ENCODE measurements at regions not wholly inside any gene's neighbourhood (a gene's known extent, or its start where the extent isn't known, plus 50 kb on each side); places are given as distances from the start of the nearest gene placed in this dataset.

DNA sequence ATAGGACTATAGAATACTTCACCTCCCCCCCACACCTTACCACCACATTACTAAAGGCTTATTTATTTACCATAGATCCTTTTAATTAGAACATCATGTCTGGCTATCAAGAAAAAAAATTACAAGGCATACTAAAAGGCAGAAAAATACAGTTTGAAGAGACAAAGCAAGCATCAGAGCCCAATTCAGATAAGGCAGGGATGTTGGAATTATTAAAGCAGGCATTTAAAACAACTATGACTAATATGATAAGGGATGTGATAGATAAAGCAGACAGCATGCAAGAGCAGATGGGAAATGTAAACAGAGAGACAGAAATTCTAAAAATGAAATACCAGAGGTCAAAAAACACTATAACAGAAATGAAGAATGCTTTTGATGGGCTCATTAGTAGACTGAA lies 55.4 kb upstream of the SMIM21 start:
- TF ChIP-seq, protein P1, sequence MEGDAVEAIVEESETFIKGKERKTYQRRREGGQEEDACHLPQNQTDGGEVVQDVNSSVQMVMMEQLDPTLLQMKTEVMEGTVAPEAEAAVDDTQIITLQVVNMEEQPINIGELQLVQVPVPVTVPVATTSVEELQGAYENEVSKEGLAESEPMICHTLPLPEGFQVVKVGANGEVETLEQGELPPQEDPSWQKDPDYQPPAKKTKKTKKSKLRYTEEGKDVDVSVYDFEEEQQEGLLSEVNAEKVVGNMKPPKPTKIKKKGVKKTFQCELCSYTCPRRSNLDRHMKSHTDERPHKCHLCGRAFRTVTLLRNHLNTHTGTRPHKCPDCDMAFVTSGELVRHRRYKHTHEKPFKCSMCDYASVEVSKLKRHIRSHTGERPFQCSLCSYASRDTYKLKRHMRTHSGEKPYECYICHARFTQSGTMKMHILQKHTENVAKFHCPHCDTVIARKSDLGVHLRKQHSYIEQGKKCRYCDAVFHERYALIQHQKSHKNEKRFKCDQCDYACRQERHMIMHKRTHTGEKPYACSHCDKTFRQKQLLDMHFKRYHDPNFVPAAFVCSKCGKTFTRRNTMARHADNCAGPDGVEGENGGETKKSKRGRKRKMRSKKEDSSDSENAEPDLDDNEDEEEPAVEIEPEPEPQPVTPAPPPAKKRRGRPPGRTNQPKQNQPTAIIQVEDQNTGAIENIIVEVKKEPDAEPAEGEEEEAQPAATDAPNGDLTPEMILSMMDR (IDR thresholded peaks at IDR 0.05 in 4 of 5, conservative IDR thresholded peaks at IDR 0.05 in 1 of 5): no peak
- no peak for TF ChIP-seq POLR2A (IDR thresholded peaks at IDR 0.05)
